WTC11 (cell line): ENCODE measurements at regions not wholly inside any gene's neighbourhood (a gene's known extent, or its start where the extent isn't known, plus 50 kb on each side); places are given as distances from the start of the nearest gene placed in this dataset.

ENCODE experiments used
- GABPB1 ChIP-seq: sonication (generic); formaldehyde crosslinking; IDR thresholded peaks from 2 replicates; pipeline ENCODE4 v1.8.1; 2023; ENCODE audit warnings: mild to moderate bottlenecking, missing genetic modification reagents
- HMGXB4 ChIP-seq: sonication (generic); formaldehyde crosslinking; IDR thresholded peaks from 2 replicates; pipeline ENCODE4 v1.8.1; 2023; ENCODE audit warnings: mild to moderate bottlenecking, moderate library complexity, missing genetic modification reagents
- TF ChIP-seq, protein P1 (sequence below): fragments of 200-600 bp; IDR thresholded peaks from 2 replicates; pipeline ENCODE4 v1.8.0; 2022; ENCODE audit warnings: antibody characterized with exemption

GRCh38 chrX:26873736-26874135, 589.4 kb downstream of the PPP4R3C start:
- TF ChIP-seq, protein P1, sequence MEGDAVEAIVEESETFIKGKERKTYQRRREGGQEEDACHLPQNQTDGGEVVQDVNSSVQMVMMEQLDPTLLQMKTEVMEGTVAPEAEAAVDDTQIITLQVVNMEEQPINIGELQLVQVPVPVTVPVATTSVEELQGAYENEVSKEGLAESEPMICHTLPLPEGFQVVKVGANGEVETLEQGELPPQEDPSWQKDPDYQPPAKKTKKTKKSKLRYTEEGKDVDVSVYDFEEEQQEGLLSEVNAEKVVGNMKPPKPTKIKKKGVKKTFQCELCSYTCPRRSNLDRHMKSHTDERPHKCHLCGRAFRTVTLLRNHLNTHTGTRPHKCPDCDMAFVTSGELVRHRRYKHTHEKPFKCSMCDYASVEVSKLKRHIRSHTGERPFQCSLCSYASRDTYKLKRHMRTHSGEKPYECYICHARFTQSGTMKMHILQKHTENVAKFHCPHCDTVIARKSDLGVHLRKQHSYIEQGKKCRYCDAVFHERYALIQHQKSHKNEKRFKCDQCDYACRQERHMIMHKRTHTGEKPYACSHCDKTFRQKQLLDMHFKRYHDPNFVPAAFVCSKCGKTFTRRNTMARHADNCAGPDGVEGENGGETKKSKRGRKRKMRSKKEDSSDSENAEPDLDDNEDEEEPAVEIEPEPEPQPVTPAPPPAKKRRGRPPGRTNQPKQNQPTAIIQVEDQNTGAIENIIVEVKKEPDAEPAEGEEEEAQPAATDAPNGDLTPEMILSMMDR: no peak
- no peak for TF ChIP-seq HMGXB4 (CRISPR knock-in tag)
- TF ChIP-seq GABPB1: no peak
